ENCODE measurements at regions not wholly inside any gene's neighbourhood (a gene's known extent, or its start where the extent isn't known, plus 50 kb on each side); places are given as distances from the start of the nearest gene placed in this dataset.

DNA sequence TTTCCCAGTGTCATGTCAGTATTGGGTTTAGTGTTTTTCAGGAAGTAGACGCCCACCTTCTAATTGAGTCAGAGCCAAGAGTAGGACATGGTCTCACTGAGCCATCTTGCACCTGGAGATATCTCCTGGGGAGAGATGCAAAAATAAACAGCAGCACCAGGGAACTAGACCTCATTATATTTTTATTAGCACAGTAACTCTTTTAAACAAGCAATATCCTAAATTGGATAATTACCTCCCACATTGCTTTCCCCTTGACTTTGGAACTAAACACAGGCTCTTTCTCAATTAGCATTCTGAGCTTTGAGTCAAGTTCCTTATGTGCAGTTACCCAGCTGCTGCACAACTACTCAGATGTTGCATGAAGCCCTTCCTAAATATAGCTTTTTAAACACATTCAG lies 175.4 kb downstream of the IBTK start:
- TF ChIP-seq, protein P1, sequence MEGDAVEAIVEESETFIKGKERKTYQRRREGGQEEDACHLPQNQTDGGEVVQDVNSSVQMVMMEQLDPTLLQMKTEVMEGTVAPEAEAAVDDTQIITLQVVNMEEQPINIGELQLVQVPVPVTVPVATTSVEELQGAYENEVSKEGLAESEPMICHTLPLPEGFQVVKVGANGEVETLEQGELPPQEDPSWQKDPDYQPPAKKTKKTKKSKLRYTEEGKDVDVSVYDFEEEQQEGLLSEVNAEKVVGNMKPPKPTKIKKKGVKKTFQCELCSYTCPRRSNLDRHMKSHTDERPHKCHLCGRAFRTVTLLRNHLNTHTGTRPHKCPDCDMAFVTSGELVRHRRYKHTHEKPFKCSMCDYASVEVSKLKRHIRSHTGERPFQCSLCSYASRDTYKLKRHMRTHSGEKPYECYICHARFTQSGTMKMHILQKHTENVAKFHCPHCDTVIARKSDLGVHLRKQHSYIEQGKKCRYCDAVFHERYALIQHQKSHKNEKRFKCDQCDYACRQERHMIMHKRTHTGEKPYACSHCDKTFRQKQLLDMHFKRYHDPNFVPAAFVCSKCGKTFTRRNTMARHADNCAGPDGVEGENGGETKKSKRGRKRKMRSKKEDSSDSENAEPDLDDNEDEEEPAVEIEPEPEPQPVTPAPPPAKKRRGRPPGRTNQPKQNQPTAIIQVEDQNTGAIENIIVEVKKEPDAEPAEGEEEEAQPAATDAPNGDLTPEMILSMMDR (IDR thresholded peaks at IDR 0.05), result no peak
- no peak for TF ChIP-seq POLR2A (IDR thresholded peaks at IDR 0.05)
- no peak for TF ChIP-seq POLR2AphosphoS5 (IDR thresholded peaks at IDR 0.05)
- TF ChIP-seq EP300 (IDR thresholded peaks at IDR 0.05), result no peak
